ENCODE measurements at regions not wholly inside any gene's neighbourhood (a gene's known extent, or its start where the extent isn't known, plus 50 kb on each side); places are given as distances from the start of the nearest gene placed in this dataset.
"Not testable (repeated sequence)": the region's sequence is repeated elsewhere in the genome, so short reads cannot be mapped to it uniquely, and the experiment has no call there.

GRCh38 chr10:64360240-64360639 lies 839.0 kb downstream of the REEP3 start:
- DNase-seq = not testable (repeated sequence)

GRCh38 chr10:64363687-64364086 lies 842.5 kb downstream of the REEP3 start:
- no peak for DNase-seq

GRCh38 chr10:64365663-64366062 lies 844.5 kb downstream of the REEP3 start:
- no peak for DNase-seq

- no peak for DNase-seq
Observed at GRCh38 chr10:64368298-64368697, 847.1 kb downstream of the REEP3 start.

GRCh38 chr10:64369885-64370773 lies 848.9 kb downstream of the REEP3 start:
- no peak for DNase-seq

GRCh38 chr10:64374346-64374745 lies 853.1 kb downstream of the REEP3 start:
- no peak for DNase-seq

GRCh38 chr10:64376167-64376566 lies 855.0 kb downstream of the REEP3 start:
- DNase-seq = no peak

- DNase-seq = no peak
Observed at GRCh38 chr10:64379898-64380297, 858.7 kb downstream of the REEP3 start.

- DNase-seq = no peak
Observed at GRCh38 chr10:64385355-64385754, 864.2 kb downstream of the REEP3 start.

GRCh38 chr10:64394744-64395143 lies 873.5 kb downstream of the REEP3 start:
- no peak for DNase-seq

GRCh38 chr10:64396105-64396708 lies 875.0 kb downstream of the REEP3 start:
- DNase-seq = no peak

- DNase-seq = no peak
Observed at GRCh38 chr10:64397125-64397524, 875.9 kb downstream of the REEP3 start.

GRCh38 chr10:64408391-64409183 lies 887.4 kb downstream of the REEP3 start:
- DNase-seq = no peak

GRCh38 chr10:64409349-64409748 lies 888.1 kb downstream of the REEP3 start:
- no peak for DNase-seq

- DNase-seq = no peak
Observed at GRCh38 chr10:64416011-64416410, 894.8 kb downstream of the REEP3 start.

GRCh38 chr10:64419461-64419860 lies 898.3 kb downstream of the REEP3 start:
- no peak for DNase-seq

GRCh38 chr10:64426745-64427144 lies 905.5 kb downstream of the REEP3 start:
- no peak for DNase-seq

- DNase-seq = no peak
Observed at GRCh38 chr10:64430690-64431323, 909.6 kb downstream of the REEP3 start.

GRCh38 chr10:64441872-64442271 lies 920.7 kb downstream of the REEP3 start:
- not testable (repeated sequence) for DNase-seq

- no peak for DNase-seq
Observed at GRCh38 chr10:64444163-64444562, 923.0 kb downstream of the REEP3 start.

GRCh38 chr10:64444564-64444963 lies 923.4 kb downstream of the REEP3 start:
- no peak for DNase-seq

- no peak for DNase-seq
Observed at GRCh38 chr10:64449603-64450002, 928.4 kb downstream of the REEP3 start.

- no peak for DNase-seq
Observed at GRCh38 chr10:64450312-64450711, 929.1 kb downstream of the REEP3 start.

All from CD4-positive, alpha-beta T cell treated with Interleukin-4 for 4 hours (primary cell).